ENCODE measurements at regions not wholly inside any gene's neighbourhood (a gene's known extent, or its start where the extent isn't known, plus 50 kb on each side); places are given as distances from the start of the nearest gene placed in this dataset.
"Not testable (repeated sequence)": the region's sequence is repeated elsewhere in the genome, so short reads cannot be mapped to it uniquely, and the experiment has no call there.

- Histone ChIP-seq H3K9me3 (no peaks in the 10 kb centered on the region), H3K36me3 (no peaks in the 10 kb centered on the region), H3K27me3 (no peaks in the 10 kb centered on the region), H3K27ac (no peak overlapping the region), H3K4me1 (no peaks in the 10 kb centered on the region), H3K4me3 (no peak overlapping the region)
- intact Hi-C loops (cut with DNase I; ENCODE audit: low total_unique reads) = no loop called here
- DNase-seq (ENCODE audit: low spot score in 2 of 2) = no peak
- TF ChIP-seq POLR2A (IDR thresholded peaks at IDR 0.05) (no peak), POLR2AphosphoS5 (IDR thresholded peaks at IDR 0.05) (no peak), CTCF (IDR thresholded peaks at IDR 0.05) (no peak)
These were observed 122.3 kb downstream of the CCDC71L start for GRCh38 chr7:106538638-106539037.

- Histone ChIP-seq H3K4me1 (no peaks in the 10 kb centered on the region), H3K9me3 (no peaks in the 10 kb centered on the region), H3K4me3 (no peak overlapping the region), H3K27ac (no peak overlapping the region), H3K36me3 (no peaks in the 10 kb centered on the region), H3K27me3 (no peaks in the 10 kb centered on the region)
- no peak for DNase-seq (ENCODE audit: low spot score in 2 of 2)
- TF ChIP-seq CTCF (IDR thresholded peaks at IDR 0.05) (no peak), POLR2AphosphoS5 (IDR thresholded peaks at IDR 0.05) (no peak), POLR2A (IDR thresholded peaks at IDR 0.05) (no peak)
- intact Hi-C loops (cut with DNase I; ENCODE audit: low total_unique reads) = no loop called here
These were observed 123.8 kb downstream of the CCDC71L start for GRCh38 chr7:106537119-106537518.

DNA sequence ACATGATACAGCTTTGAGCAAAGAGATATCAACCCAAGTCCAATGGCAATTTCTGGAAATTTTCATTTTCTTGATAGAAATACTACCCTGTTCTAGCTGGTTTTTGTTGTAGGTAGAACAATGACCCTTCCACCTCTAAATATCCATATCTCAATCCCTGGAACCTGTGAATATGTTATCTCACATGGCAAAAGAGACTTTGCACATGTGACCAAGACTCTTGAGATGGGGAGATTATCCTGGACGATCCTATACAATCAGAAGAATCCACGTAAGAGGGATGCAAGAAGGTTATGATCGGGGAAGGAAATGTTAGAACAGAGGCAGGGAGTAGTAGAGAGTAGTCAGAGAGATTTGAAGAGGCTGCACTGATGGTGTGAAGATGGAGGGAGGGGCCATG is 124.9 kb downstream of the CCDC71L start:
- no peaks in the 10 kb centered on the region for H3K4me1 ChIP-seq
- DNase-seq (ENCODE audit: low spot score in 2 of 2) = no peak
- intact Hi-C loops (cut with DNase I; ENCODE audit: low total_unique reads) = no loop called here

GRCh38 chr7:106535234-106535932 is 125.6 kb downstream of the CCDC71L start:
- no peaks in the 10 kb centered on the region for H3K27me3 ChIP-seq
- H3K4me1 ChIP-seq = no peaks in the 10 kb centered on the region
- no peak for DNase-seq (ENCODE audit: low spot score in 2 of 2)
- H3K36me3 ChIP-seq = no peaks in the 10 kb centered on the region
- intact Hi-C loops (cut with DNase I; ENCODE audit: low total_unique reads) = no loop called here
- peak overlapping the region in 1 of 2 donors; percentile 32 for H3K27ac ChIP-seq
- H3K4me3 ChIP-seq = no peak overlapping the region
- H3K9me3 ChIP-seq = no peaks in the 10 kb centered on the region
- TF ChIP-seq POLR2AphosphoS5 (IDR thresholded peaks at IDR 0.05) (peak in 1 of 3 donors; percentile 44), POLR2A (IDR thresholded peaks at IDR 0.05) (no peak)

More for the DNA sequence above, 124.9 kb downstream of the CCDC71L start:
- H3K9me3 ChIP-seq = no peaks in the 10 kb centered on the region
- H3K27ac ChIP-seq = no peak overlapping the region
- no peaks in the 10 kb centered on the region for H3K36me3 ChIP-seq
- TF ChIP-seq POLR2A (IDR thresholded peaks at IDR 0.05) = no peak
- TF ChIP-seq POLR2AphosphoS5 (IDR thresholded peaks at IDR 0.05) = no peak
- TF ChIP-seq CTCF (IDR thresholded peaks at IDR 0.05) = no peak
- H3K4me3 ChIP-seq = no peak overlapping the region
- H3K27me3 ChIP-seq = no peaks in the 10 kb centered on the region

GRCh38 chr7:106534271-106534846 is 126.6 kb downstream of the CCDC71L start:
- H3K36me3 ChIP-seq = no peaks in the 10 kb centered on the region
- H3K27me3 ChIP-seq = no peaks in the 10 kb centered on the region
- H3K4me3 ChIP-seq = no peak overlapping the region
- intact Hi-C loops (cut with DNase I; ENCODE audit: low total_unique reads) = no loop called here
- H3K27ac ChIP-seq = no peak overlapping the region
- H3K9me3 ChIP-seq = no peaks in the 10 kb centered on the region
- TF ChIP-seq POLR2AphosphoS5 (IDR thresholded peaks at IDR 0.05) = peak in 1 of 3 donors; percentile 59
- TF ChIP-seq CTCF (IDR thresholded peaks at IDR 0.05) = no peak
- H3K4me1 ChIP-seq = no peaks in the 10 kb centered on the region
- no peak for DNase-seq (ENCODE audit: low spot score in 2 of 2)

DNA sequence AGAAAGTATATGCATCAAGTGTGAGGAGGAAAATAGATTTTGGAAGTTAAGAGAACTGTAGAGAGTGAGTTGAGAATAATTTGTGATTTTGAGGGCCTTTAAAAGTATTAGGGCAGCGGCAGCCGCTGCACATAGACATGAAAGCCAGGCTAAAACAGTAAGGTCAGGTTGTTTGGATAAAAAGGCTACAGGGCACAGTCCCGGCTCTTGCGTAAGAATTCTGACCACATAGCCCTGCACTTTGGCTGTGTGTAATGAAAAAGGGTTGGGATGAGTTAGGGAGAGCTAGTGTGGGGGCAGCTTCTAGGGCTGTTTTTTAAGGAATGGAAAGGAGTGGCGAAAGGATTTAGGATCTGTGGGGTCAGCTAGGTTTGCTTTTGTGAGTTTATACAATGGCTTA is 130.8 kb downstream of the CCDC71L start:
- H3K9me3 ChIP-seq; intact Hi-C loops (cut with DNase I; ENCODE audit: low total_unique reads); H3K4me3 ChIP-seq; H3K4me1 ChIP-seq; H3K27ac ChIP-seq; H3K36me3 ChIP-seq; DNase-seq (ENCODE audit: low spot score in 2 of 2); H3K27me3 ChIP-seq: not testable (repeated sequence)

DNA sequence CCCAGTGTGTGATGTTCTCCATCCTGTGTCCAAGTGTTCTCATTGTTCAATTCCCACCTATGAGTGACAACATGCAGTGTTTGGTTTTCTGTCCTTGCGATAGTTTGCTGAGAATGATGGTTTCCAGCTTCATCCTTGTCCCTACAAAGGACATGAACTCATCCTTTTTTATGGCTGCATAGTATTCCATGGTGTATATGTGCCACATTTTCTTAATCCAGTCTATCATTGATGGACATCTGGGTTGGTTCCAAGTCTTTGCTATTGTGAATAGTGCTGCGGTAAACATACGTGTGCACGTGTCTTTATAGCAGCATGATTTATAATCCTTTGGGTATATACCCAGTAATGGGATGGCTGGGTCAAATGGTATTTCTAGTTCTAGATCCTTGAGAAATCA is 134.3 kb downstream of the CCDC71L start:
- H3K9me3 ChIP-seq; H3K4me1 ChIP-seq; intact Hi-C loops (cut with DNase I; ENCODE audit: low total_unique reads); H3K36me3 ChIP-seq; DNase-seq (ENCODE audit: low spot score in 2 of 2); H3K27me3 ChIP-seq; H3K27ac ChIP-seq; H3K4me3 ChIP-seq: not testable (repeated sequence)

Measured in breast epithelium (tissue), 4 donors.